ENCODE measurements at regions not wholly inside any gene's neighbourhood (a gene's known extent, or its start where the extent isn't known, plus 50 kb on each side); places are given as distances from the start of the nearest gene placed in this dataset.

- no peak for TF ChIP-seq RAD21 (conservative IDR thresholded peaks at IDR 0.05 in 1 of 2, IDR thresholded peaks at IDR 0.05 in 1 of 2)
- no peak for TF ChIP-seq MAX (IDR thresholded peaks at IDR 0.05)
- no peak for TF ChIP-seq MYC (IDR thresholded peaks at IDR 0.05; ENCODE audit: borderline replicate concordance, low read length)
- TF ChIP-seq PHF8 (IDR thresholded peaks at IDR 0.05; ENCODE audit: borderline replicate concordance, low read depth): no peak
- no peak for TF ChIP-seq POLR2A (IDR thresholded peaks at IDR 0.05; ENCODE audit: low read length)
- TF ChIP-seq CTCF (IDR thresholded peaks at IDR 0.05): no peak
- no peak for TF ChIP-seq CHD2 (IDR thresholded peaks at IDR 0.05; ENCODE audit: low read length, partially characterized antibody)
Measured at GRCh38 chr1:239812580-239812979, 279.1 kb upstream of the FMN2 start.

All from A549 (cell line).